NCI-H1092 (cell line): ENCODE measurements at regions not wholly inside any gene's neighbourhood (a gene's known extent, or its start where the extent isn't known, plus 50 kb on each side); places are given as distances from the start of the nearest gene placed in this dataset.
A peak's percentile ranks its signal among the peaks of the same experiment; 100 is the strongest.

Experiments
- DNase-seq: peaks from one replicate; lab custom pipeline; 2025; lab: John Stamatoyannopoulos, UW

DNA sequence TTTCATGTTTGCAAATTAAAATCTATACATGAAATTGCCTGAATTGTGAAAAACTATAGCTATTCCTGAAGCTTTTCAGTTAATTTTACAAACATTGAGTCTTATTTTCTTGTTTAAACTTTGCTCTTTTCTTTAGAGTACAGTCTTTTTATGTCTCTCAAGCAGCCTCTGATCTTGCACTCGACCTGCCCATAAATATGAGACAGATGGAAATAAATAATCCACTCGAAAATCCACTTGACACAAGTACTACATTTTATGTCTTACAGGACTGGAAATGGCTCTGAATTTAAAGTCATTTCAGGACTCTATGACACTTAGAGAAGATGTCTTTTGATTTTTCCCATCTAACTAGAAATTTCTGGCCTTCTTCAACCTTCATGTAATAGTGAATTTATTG lies 283.8 kb downstream of the USP25 start:
- DNase-seq, result no peak

DNA sequence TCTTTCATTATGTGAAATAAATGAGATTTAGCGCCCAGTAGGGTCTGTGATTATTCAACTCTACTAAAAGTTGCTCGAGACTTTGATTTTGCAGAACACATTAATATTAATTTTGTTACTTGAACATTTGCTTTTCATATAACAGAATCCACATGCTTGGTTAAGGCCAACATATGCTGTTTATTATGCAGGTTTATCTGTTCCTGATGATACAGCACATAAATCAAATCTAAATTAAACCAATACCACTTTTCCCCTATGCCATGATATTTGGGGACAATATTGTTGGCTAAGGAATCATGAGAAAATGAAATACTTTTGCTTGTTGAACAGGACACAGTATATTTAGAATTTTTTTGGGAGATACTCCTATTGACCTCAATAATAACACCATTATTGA lies 291.1 kb downstream of the USP25 start:
- no peak for DNase-seq

DNA sequence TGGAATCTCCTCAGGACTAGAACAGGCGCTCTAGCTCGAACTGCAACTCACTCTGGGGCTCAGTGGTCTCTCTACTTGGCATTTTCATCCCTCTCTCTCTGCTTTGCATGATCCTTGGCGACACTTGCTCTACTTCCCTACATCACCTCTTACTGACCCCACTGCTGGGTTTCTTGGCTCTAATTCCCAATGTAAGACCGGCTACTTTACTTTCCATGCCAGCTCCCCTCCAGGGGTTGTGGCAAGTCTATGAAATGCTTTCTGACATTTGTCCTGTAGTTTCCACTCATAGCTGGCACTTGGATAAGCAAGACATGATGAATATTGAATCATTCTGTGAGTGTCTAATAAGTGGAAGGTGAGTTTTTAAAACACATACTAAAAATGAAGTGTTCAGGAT lies 292.3 kb downstream of the USP25 start:
- DNase-seq, result no peak

DNA sequence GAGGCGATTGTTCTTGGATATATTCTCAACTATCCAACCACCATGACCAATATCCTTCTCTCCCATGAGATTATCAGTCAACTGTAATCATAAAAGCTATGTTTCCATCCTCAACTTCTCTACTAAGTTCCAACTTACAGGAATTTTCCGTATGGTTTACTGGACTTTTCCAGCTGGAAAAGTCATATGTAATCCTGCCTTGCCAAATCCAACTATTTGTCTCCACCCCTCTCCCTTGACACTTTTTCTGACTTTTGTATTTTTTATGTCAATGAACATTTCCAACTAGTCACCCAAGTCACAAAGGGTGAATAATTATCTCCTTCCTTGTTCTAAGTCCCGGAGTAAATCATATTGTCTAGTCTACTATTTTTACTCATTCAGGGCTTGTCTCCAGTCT lies 293.1 kb downstream of the USP25 start:
- no peak for DNase-seq

DNA sequence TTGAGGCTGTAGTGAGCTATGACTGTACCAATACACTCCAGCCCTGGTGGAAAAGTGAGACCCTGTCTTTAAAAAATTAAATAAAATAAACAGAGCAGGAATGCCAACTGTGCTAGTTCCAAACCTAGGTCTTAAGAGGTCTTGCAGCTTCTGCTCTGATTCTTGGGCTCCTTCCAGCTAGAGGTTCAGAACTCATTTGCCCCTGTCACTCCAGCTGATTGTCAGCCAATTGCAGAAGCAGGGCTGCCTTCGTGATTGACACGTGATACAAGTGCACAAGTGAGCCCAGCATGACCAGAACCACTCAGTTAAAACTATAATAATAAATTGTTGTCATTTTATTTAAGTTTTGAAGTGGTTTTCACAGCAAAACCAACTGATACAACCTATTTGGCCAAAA lies 298.4 kb downstream of the USP25 start:
- DNase-seq, result no peak

DNA sequence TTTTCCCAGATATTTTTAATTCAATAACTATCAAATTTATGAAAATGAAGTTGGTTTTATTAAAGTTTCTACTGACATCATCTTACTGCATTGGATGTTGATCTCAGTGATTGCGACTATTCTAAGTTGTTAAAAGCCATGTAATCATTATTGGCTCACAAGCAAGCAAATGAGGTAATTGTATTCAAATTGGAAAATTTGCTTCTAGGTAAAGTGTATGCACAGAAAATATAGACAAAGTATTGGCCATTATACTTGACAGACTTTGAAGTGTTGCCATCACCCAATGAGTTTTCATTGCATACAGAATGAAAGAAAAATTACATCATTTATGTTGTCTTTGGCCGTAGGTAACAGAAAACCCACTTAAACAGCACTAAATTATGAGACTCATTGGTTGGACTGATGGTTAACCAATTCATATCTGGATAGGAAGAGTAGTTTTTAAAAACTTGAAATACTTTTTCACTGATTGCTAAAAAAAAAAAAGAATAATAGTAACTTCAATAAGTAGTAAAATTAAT lies 299.2 kb downstream of the USP25 start:
- DNase-seq, result no peak

DNA sequence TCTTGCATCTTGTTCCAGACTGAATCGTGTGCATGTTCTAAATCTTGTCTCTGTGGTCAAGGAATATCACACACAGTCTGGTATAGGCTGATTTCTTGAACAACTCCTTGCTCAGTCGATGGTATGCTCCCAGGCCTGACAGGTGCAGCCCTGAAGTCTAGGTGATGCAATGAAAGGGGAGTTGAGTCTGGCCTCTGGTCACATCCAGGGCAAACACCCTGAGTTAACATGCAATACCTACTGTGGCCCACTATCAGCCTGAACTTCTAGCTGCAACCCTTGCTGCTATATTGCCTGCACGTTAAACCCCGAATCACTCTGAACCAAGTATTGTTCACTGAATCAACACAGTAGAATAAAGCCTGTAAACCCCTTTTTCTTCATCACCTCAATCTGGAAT lies 303.4 kb downstream of the USP25 start:
- DNase-seq, result no peak

DNA sequence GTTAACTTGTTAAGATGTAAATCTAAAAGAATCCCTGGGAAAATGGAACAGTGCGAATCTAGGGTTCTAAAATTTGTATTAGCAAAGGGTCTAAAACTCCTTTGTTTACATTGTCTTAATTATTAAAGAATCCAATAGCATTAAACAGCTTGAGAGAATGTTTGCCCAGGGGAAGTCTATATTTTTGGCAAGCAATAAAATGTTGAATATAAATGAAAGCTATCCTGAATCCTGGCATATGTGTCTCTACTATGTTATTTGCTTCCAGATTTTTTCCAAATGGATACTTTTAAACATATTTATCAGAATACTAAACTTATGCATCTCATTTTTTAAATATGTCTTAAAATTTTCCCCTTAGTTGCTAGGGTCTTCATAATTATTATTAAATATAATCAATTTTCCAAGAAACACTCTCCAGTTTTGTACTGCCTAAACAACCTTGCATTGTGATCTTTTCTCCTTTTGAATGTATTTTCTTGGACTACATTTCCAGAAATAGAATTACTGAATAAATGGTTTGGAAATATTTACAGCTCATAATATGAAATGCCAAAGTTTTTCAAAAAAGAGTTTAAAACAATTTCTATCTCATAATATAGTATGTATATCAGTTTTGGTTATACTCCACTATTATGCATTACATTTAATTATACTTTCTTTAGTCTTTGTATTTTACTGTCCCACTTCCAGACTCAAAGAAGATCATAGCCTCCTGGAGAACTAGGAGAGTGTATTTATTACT lies 304.8 kb downstream of the USP25 start:
- no peak for DNase-seq

DNA sequence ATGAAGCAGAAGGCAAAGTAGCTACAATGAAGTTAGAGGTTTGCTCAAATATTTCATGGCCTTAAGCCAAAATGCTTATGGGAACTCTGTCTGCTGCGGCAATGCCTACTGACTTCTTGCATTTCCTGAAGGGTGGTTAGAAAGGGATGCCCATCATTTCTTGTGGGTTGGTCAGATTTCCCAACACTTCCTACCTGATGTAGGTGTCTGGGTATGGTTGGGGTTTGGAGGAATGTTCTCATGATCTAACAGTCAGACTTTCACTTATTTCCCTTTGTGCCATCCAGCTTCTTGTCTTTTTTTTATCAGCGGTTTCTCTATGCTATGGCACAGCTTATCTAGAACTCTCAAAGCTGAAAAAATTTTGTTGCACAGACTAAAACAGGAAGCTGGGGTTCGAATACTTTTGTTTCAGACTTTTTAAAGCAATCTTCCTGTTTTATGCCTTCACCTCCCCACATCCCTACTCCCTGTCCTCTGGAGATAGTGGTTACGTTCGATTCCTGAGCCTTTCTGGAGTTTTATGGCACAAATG lies 307.7 kb downstream of the USP25 start:
- DNase-seq, result no peak

DNA sequence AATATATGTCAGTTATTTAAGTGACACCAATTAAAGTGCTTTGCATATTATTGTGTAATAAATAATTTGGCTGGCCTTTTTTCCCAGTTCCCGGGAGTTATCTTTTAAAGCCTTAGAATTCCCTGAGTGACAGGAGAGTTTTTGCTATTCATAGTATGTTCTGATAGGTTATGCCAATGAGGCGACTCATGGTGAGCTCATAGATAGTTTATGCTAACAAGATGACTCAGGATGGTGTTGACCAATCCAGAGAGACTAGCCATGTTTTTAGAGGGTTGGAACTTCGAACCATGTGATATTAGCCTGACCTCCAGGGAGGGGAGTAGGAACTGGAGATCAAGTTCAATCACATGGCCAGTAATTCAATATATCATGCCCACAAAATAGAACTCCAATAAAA lies 310.8 kb downstream of the USP25 start:
- no peak for DNase-seq

DNA sequence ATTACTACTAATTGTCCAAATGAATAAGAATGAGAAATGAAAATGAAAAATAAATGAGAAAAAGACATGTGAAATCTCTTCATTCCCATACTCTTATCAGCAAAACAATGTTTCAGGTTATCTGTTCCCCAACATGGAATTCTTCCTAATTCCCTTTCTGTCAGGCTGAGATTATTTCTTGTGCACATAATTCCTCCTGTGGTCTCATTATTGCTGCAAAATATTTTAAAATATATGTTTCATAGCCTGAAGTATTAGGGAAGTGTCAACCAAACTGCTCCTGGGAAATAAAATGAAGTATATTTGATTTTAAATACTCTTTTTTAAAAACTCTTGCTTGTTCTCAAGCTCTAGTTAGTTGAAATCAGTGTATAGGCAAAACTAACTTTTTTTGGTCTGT lies 314.9 kb downstream of the USP25 start:
- no peak for DNase-seq

DNA sequence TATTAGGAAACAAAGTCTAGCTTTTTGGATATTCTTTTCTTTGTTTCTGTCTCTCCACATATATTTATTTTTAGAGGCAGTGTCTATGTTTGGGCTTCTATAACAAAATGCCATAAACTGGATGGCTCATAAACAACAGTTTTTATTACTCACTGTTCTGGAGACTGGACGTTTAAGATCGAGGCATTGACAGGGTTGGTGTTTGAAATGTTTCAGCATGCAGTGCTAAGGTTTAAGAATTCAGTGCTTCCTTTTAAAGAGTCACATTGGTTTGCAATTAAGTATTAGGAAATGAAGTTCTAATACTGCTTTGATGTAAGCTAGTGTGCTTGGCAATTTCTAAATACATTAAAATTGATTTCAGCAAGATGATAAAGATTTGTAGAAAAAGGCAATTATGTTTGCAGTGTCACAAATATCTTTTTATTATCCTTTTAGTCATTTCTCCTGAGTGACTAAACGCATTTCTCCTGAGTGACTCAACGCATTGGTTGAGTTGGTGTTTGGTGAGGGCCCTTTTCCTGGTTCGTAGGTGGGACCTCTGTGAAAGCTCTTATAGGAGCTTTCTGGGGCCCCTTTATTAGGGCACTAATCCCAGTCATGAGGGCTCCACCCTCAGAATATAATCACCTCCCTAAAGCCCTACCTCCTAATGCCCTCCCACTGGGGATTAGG lies 317.0 kb downstream of the USP25 start:
- no peak for DNase-seq

DNA sequence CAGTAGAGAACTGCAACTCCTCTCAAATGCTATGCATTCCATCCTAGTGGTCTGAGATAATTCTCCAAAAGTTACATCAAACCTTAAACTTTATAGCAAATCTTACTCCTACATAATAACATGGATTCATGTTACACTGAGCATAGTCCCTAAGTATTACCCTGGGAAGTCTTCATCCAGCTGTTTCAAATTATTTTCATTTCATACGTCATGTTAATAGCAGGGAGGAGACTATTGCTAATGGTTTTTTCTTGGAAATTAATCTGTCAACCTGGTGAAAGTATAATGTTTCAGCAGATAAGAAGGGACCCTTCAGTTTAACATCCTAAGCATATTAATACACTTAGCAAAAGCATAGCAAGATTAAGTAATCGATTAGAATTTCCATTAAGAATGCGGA lies 318.1 kb downstream of the USP25 start:
- DNase-seq, result no peak

DNA sequence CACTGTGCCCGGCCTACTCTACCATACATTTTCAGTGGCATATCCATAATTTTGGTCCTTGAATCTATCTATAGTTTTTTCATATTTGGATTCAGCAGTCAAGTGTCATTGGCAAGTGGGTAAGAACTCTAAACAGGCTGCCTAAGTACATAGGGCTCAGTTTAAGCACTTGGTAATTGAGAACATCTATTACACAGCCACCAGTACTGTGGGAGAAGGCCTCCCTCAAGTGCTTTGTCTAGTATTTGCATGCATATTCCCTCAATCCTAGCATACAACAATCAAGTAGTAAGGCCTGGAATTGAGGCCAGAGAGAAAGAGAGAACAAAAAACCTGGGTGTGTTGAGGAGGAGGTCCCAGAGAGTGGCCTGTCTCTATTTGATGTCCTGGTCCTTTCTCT lies 325.2 kb downstream of the USP25 start:
- no peak for DNase-seq

DNA sequence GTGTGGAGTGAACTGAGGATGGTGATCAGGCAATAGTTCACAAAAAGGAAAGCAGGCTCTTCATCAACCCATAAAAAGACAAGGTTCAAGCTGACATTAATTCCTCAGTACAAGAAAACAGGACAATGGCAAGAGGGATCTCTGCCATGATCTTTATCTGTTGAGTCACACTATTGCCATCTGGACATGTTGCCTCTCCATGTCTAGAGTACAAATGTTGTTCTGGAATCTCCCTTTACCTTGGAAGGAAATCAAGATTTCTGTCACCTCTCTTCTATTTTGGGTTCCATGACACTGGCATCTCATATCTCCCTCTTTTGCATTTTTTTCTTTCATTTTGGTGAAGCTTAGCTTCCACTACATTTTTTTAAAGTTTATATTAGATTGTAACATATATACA lies 329.1 kb downstream of the USP25 start:
- DNase-seq, result no peak

DNA sequence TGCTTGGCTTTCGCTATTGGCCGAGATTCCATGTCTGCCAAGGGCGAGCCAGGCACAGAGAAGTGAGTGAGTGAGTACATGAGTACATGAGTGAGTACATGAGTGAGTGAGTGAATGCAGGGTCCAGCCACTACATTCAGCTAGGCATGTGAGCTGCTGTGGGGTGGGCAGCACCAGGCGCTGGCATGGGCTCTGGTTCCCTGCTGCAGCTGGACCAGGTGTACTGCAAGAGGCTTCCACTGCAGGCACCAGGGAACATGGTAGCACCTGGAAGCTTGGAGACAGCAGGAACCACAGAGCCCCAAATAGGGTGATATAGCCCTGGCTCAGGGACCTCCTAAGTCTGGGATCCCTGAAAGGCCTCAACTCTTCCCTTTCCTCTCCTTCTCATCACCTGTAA lies 330.2 kb downstream of the USP25 start:
- no peak for DNase-seq

DNA sequence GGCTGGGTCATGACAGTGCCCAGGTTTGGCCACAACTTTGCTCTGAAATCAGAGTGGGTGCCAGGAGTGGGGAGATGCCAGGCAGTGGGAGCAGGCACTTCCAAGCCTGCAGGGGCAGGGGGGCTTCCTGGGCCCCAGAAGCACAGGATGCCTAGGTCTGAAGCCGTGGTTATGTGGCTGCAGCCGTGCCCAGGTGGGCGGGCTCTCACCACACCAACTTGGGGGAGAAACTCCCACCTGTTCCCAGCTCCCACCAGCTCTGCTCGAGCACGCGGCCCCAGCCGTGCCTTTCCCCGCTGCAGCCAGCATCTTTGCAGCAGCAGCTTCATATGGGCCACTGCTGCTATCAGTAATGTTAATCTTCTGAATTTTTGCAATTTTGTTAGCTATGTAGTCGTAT lies 331.4 kb downstream of the USP25 start:
- DNase-seq, result no peak

DNA sequence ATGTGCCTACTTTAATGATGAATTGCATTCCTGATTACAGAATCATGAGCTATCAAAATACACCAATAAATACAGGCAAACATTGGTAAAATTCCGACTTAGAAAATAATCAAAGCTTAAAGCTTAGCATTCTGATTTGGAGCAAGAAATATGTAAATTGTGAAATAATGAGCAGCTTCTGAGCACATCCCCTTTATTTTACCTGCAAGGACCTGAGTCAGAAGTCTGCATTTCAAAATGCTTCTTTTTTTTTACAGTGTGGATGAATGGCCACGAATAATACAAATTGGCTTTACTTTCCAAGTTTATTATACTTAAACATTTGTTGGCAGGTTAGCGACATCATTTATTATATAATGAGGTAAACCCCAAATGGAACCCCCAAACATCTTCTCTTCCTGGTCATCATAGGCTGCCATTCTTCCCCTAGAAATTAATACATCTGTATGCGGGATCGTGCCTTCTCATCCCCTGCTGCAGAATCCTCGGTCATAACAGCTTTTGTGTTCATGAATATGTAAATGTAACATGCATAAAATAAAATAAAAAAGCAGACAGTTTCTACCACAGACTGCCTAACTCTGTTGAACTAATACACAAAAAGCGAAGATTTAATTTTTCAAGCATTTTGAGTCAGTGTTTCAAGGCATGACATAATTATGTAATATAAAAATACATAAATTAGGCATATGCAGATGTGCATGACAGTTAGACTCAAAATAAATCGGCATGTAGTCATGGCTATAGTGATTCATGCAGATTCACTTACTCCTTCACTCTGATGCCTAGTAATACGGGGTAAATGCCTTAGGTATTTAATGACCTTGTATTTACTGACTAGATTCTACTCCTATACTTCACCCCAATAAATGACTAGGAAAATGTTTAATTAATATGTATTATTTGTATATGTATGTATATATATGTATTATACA lies 339.7 kb downstream of the USP25 start:
- DNase-seq, result no peak

DNA sequence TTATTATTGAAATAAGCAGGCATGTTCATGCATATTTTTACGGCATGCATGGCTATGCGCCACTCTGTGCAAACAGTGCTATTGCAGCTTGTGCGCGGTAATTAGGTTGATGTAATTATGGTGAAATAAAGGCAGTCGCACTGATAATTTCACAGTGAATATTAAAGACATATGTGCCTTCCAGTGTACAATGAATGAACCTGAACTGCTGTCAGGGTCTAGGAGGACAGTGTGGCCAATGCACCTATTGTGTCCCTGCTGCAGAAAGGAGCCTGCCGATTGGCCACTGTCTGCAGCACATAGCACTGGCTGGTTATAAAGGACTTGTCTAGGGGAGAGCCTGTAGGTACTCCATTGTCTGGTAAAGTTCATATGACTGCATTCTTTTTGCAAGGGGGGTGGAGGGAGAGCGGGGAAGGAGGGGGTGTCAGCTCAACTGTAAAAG lies 340.4 kb downstream of the USP25 start:
- peak; percentile 18 for DNase-seq

DNA sequence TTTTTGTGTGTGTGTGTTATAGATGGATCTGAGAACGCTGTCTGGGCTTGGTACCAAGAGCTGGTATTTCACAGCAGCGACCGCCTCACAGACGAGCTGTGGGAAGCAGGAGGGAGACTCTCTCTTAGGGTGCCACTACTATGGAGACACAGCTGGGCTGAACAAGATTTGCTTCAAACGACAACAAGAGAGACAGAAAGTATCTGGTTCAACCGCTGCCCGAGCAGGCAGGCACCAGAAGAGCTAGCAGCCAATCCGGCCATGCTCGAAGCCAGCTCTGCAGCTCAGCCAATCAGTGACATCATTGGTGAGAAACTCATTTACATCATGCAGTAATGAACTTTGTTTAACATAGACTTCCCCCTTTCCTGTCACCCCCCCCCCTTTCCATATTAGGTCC lies 341.3 kb downstream of the USP25 start:
- DNase-seq, result peak; percentile 18

DNA sequence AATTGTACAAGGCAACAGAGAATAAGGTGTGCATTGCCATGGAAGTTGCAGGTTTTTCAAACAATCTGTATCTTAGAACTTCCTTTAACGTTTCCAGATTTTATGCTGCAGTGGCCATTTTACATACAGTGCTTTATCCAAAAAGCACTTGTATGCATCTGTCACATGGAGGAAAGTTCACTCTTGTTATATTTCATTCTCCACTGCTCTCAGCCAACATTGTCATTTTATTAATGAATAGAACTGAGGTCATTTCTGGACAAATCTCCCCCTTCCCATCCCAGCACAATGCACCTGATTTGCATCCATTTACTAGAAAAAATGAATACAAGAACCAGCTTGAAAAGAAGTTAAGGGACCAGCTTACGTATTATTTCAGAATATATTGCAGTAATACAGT lies 342.0 kb downstream of the USP25 start:
- DNase-seq, result no peak

DNA sequence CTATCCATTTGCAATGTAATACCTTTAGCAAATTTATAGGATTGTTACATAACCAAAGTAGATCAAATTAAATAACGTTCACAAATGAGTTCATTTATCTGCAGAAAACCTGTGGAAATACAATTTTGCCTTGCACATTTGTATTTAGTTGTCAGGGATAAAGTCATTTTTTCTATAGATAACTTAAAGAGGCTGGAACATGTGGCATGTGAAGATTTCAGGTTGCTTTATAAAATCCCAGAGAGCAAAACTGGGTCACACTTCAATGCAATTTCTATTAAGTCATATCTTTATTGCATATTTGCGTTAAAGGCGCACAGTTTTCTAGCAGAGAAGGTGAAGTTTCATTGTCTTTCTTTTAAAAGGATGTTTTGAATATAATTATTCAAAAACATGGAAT lies 342.4 kb downstream of the USP25 start:
- no peak for DNase-seq
